ACHN (cell line): ENCODE measurements at regions not wholly inside any gene's neighbourhood (a gene's known extent, or its start where the extent isn't known, plus 50 kb on each side); places are given as distances from the start of the nearest gene placed in this dataset.

Source experiments
- DNase-seq: peaks from one replicate; pipeline ENCODE4 v3.0.0-alpha.2; 2015
- in situ Hi-C: cut with HindIII; loops from 2 replicates; pipeline ENCODE4 v1.10.0; 2017; ENCODE audit warnings: low sequenced_read_pairs, low pct_ligation_motif_present, low pct_unique_long_range_greater_than_20kb

- no peak for DNase-seq
- in situ Hi-C loops: no loop called here
These were observed 52.5 kb upstream of the TTC29 start for GRCh38 chr4:146998157-146998556.

GRCh38 chr4:147003956-147004809, 58.5 kb upstream of the TTC29 start:
- in situ Hi-C loops: no loop called here
- no peak for DNase-seq

- in situ Hi-C loops: no loop called here
- no peak for DNase-seq
These were observed 60.6 kb upstream of the TTC29 start for GRCh38 chr4:147006229-147006628.

- in situ Hi-C loops: no loop called here
- DNase-seq: no peak
These were observed 64.2 kb upstream of the TTC29 start for GRCh38 chr4:147009875-147010274.

DNA sequence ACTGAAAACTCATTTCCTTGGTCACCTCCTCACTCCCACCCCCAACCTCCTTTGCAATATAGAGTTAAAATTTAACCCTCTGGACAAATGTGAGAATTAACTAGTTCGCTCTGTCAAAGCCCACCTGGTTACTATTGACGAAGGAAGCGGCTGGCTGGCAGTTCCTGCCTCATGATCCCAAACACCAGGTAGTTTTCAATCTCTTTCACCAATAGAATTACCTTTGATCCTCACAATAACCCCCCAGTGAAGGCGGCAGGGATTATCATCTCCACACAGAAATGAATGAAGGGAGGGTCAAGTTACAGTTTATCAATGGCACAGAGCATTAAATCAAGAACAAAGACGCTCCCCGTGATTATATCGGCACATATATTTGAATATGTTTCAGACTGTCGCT, 65.7 kb upstream of the TTC29 start:
- in situ Hi-C loops: no loop called here
- no peak for DNase-seq

GRCh38 chr4:147012059-147012707, 66.5 kb upstream of the TTC29 start:
- in situ Hi-C loops: no loop called here
- DNase-seq: no peak

GRCh38 chr4:147014946-147015345, 69.3 kb upstream of the TTC29 start:
- DNase-seq: no peak
- in situ Hi-C loops: no loop called here

- in situ Hi-C loops: no loop called here
- no peak for DNase-seq
These were observed 69.8 kb upstream of the TTC29 start for GRCh38 chr4:147015491-147015890.

GRCh38 chr4:147017081-147017480, 71.4 kb upstream of the TTC29 start:
- in situ Hi-C loops: no loop called here
- DNase-seq: no peak

- DNase-seq: peak; percentile 64
- in situ Hi-C loops: no loop called here
These were observed 73.4 kb upstream of the TTC29 start for GRCh38 chr4:147019091-147019490.

DNA sequence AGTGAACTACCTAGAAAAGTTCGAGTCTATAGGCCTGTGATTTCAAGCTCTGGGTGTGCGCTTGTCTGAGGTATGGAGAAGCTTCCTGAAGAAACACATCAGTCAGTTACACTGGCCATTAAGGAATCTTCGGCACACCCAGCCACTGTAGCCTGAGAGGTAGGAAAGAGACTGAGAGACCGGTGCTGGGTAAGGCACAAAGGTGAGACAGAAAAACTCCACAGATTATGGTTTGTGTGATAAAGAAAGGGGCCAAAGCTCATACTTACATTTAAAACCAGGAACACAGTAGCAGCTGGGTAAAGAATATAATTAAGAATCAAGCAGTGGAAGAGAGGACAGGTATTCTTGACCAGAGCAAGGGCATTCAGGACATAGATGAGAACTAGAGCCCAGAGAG, 74.8 kb upstream of the TTC29 start:
- in situ Hi-C loops: no loop called here
- no peak for DNase-seq

DNA sequence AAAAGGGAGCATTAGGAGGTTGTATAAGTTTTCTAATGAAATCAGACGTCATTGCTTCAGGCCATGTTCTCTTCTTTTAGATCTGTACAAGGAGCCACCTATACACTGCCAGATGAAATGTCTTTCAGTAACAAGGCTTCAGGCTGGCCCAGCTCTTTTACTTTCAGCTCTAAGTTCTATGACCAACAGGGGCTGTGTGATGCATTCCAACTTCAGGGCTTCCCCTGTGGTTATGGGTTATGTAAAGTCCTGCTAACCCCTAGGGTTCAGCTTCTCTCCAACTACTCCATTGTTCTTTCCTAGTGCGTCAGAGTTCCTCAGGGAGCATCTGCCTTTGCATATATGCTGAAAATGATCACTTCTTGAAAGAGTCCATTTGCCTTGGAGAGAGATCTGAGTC, 79.4 kb upstream of the TTC29 start:
- in situ Hi-C loops: no loop called here
- no peak for DNase-seq

- DNase-seq: no peak
- in situ Hi-C loops: no loop called here
These were observed 83.6 kb upstream of the TTC29 start for GRCh38 chr4:147029296-147029695.

GRCh38 chr4:147034372-147034771, 88.7 kb upstream of the TTC29 start:
- in situ Hi-C loops: no loop called here
- DNase-seq: no peak

- no peak for DNase-seq
- in situ Hi-C loops: no loop called here
These were observed 91.4 kb upstream of the TTC29 start for GRCh38 chr4:147037069-147037468.

GRCh38 chr4:147039976-147040575, 94.4 kb upstream of the TTC29 start:
- in situ Hi-C loops: no loop called here

GRCh38 chr4:147040874-147041273, 95.2 kb upstream of the TTC29 start:
- in situ Hi-C loops: no loop called here
- DNase-seq: no peak

More at GRCh38 chr4:147039976-147040575, 94.4 kb upstream of the TTC29 start:
- DNase-seq: no peak

DNA sequence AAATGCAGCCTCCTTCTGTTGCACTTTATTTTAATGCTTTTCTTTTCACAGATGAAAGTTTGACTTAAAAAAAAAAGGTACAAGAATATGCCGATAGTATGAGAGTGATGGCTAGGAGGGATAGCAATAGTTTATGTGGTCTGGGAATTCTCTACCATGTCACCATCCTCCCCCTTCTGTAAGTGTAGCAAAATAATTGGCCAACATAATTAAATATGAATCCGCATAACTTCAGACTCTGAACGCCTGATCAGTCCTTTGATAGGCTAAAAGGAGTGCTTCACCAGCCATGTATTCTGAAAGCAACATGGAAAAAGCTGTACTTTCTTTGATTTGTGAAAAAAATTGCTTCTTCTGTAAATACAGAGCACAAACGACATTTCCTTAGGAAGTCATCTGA, 95.7 kb upstream of the TTC29 start:
- DNase-seq: no peak
- in situ Hi-C loops: no loop called here

DNA sequence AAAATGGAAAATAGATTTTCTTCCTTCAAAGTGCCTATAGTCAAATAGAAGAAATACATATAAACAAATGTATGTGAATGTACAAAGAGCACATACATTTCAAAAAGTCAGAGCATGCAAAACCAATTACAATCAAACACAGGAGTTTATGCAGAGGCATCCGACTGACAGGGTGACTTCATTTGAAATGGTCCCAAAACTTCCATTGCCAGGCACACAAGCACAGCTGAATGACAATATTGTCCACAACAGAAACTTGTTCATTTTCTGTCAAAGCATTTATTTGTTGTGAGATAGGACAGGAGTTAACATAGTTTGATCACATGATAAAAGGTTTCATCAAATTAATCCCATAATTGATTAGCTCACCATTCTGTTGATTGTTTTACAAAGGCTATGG, 96.4 kb upstream of the TTC29 start:
- DNase-seq: no peak
- in situ Hi-C loops: no loop called here

DNA sequence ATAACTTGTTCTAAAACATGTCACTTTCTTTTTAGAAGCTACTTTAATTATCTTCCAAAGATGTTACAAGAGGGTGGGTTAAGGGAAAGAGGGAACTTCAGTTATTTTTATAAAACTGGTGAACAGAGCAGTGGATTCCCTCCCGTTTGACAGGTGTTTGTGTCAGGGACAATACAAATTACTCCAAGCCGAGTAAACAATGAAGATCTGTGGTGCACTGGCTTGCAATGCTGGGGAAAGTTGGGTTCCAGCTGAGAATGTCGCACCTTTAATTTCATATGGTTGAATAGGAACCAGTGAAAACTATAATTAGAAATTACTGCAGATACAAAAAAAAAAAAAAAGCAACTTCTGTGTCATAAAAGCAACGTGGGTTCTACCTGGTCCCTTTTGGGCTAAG, 98.6 kb upstream of the TTC29 start:
- in situ Hi-C loops: no loop called here
- no peak for DNase-seq
